GM21529 (cell line): ENCODE measurements at regions not wholly inside any gene's neighbourhood (a gene's known extent, or its start where the extent isn't known, plus 50 kb on each side); places are given as distances from the start of the nearest gene placed in this dataset.

Source experiments
- ATAC-seq: cut with Tn5 transposase; IDR thresholded peaks from one replicate; pipeline ENCODE4 v1.9.1; 2021; ENCODE audit not compliant: unreplicated experiment

GRCh38 chr2:163281717-163282116 is 443.1 kb upstream of the KCNH7 start:
- no peak for ATAC-seq

- ATAC-seq, result no peak
These were observed 430.9 kb upstream of the KCNH7 start for GRCh38 chr2:163269374-163270021.

GRCh38 chr2:163266772-163267171 is 428.2 kb upstream of the KCNH7 start:
- no peak for ATAC-seq

- no peak for ATAC-seq
These were observed 427.0 kb upstream of the KCNH7 start for GRCh38 chr2:163265562-163265961.

GRCh38 chr2:163264341-163264740 is 425.8 kb upstream of the KCNH7 start:
- no peak for ATAC-seq

- ATAC-seq, result no peak
These were observed 420.9 kb upstream of the KCNH7 start for GRCh38 chr2:163259489-163259888.

- no peak for ATAC-seq
These were observed 416.5 kb upstream of the KCNH7 start for GRCh38 chr2:163255086-163255485.

GRCh38 chr2:163253621-163254285 is 415.2 kb upstream of the KCNH7 start:
- ATAC-seq, result no peak

- ATAC-seq, result no peak
These were observed 413.6 kb upstream of the KCNH7 start for GRCh38 chr2:163252199-163252598.

GRCh38 chr2:163248376-163249253 is 410.0 kb upstream of the KCNH7 start:
- ATAC-seq, result no peak

GRCh38 chr2:163247847-163248220 is 409.3 kb upstream of the KCNH7 start:
- ATAC-seq, result no peak

GRCh38 chr2:163247156-163247846 is 408.7 kb upstream of the KCNH7 start:
- no peak for ATAC-seq

- no peak for ATAC-seq
These were observed 407.6 kb upstream of the KCNH7 start for GRCh38 chr2:163246135-163246534.

GRCh38 chr2:163236553-163236952 is 398.0 kb upstream of the KCNH7 start:
- ATAC-seq, result no peak

GRCh38 chr2:163231666-163232065 is 393.1 kb upstream of the KCNH7 start:
- ATAC-seq, result no peak

GRCh38 chr2:163213661-163214081 is 375.1 kb upstream of the KCNH7 start:
- ATAC-seq, result no peak

- no peak for ATAC-seq
These were observed 371.9 kb upstream of the KCNH7 start for GRCh38 chr2:163210430-163210918.

- ATAC-seq, result no peak
These were observed 369.3 kb upstream of the KCNH7 start for GRCh38 chr2:163207693-163208370.

- no peak for ATAC-seq
These were observed 367.2 kb upstream of the KCNH7 start for GRCh38 chr2:163205589-163206254.

- ATAC-seq, result no peak
These were observed 362.2 kb upstream of the KCNH7 start for GRCh38 chr2:163200741-163201140.
